22Rv1 (cell line): ENCODE measurements at regions not wholly inside any gene's neighbourhood (a gene's known extent, or its start where the extent isn't known, plus 50 kb on each side); places are given as distances from the start of the nearest gene placed in this dataset.
"Not testable (repeated sequence)": the region's sequence is repeated elsewhere in the genome, so short reads cannot be mapped to it uniquely, and the experiment has no call there.

Experiments
- ZFX ChIP-seq: fragments of 450-650 bp; IDR thresholded peaks from 2 replicates; pipeline ENCODE4 v1.6.1; 2017; ENCODE audit warnings: antibody characterized with exemption, borderline replicate concordance
- TF ChIP-seq, protein P1 (sequence below): fragments of 450-650 bp; IDR thresholded peaks from 2 replicates; pipeline ENCODE4 v1.5.1; 2017; ENCODE audit warnings: mild to moderate bottlenecking

DNA sequence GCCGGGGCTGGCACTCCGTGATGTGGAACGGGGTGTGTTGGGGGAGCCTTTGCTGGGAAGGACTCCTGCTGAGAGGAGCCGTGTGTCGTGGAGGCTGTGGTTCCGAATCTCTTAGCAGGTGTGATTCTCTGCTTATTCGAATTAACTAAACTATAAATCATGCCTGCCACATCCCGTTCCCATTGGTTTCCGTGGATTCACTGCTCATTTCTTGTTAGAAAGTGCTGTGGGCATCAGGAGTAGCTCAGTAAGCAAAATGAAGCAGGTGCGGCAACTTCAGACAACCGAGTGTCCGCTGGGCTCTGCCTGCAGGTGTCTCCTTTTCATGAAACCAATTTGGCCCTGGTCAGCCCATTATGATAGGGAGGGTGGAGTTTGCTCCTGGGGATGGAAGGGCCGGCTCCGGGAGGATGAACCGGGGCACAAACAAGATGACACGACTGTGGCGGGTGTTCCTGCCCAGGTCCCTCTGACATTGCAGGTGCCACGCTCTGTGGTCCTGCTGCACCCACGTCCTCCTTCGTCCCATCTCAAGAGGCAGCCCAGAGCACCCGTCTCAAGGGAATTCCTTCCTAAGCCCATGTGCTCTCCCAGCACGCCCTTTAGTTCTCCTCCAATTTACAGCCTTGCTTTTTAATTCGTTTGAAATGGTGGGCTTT lies 251.7 kb downstream of the ADGRD1 start:
- TF ChIP-seq, protein P1, sequence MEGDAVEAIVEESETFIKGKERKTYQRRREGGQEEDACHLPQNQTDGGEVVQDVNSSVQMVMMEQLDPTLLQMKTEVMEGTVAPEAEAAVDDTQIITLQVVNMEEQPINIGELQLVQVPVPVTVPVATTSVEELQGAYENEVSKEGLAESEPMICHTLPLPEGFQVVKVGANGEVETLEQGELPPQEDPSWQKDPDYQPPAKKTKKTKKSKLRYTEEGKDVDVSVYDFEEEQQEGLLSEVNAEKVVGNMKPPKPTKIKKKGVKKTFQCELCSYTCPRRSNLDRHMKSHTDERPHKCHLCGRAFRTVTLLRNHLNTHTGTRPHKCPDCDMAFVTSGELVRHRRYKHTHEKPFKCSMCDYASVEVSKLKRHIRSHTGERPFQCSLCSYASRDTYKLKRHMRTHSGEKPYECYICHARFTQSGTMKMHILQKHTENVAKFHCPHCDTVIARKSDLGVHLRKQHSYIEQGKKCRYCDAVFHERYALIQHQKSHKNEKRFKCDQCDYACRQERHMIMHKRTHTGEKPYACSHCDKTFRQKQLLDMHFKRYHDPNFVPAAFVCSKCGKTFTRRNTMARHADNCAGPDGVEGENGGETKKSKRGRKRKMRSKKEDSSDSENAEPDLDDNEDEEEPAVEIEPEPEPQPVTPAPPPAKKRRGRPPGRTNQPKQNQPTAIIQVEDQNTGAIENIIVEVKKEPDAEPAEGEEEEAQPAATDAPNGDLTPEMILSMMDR, result not testable (repeated sequence)
- not testable (repeated sequence) for TF ChIP-seq ZFX
